G401 (cell line): ENCODE measurements at regions not wholly inside any gene's neighbourhood (a gene's known extent, or its start where the extent isn't known, plus 50 kb on each side); places are given as distances from the start of the nearest gene placed in this dataset.

Source experiments
- DNase-seq: peaks from one replicate; pipeline ENCODE4 v3.0.0-alpha.2; 2015; ENCODE audit warnings: low spot score
- in situ Hi-C: cut with HindIII; loops from 2 replicates; pipeline ENCODE4 v1.10.0; 2016; ENCODE audit warnings: low sequenced_read_pairs, mixed read lengths

DNA sequence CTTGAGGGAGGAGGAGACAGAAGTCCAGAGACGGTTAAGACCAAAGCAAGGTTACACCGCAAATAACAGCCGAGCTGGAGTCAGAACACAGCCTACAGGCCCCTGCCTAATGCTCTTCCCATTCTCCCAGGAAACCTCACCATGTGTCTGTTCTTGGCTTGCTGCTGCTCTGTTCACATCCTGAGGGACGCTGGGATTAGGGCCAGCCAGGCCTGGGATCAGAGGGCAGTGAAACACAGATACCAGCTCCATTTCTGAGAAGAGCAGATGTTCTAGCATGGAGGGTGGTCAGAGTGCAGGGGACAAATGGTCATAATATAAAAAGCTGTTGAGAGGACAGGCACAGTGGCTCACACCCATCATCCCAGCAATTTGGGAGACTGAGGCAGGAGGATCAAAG is 124.8 kb upstream of the LARP1 start:
- no peak for DNase-seq
- in situ Hi-C loops, result no loop called here

DNA sequence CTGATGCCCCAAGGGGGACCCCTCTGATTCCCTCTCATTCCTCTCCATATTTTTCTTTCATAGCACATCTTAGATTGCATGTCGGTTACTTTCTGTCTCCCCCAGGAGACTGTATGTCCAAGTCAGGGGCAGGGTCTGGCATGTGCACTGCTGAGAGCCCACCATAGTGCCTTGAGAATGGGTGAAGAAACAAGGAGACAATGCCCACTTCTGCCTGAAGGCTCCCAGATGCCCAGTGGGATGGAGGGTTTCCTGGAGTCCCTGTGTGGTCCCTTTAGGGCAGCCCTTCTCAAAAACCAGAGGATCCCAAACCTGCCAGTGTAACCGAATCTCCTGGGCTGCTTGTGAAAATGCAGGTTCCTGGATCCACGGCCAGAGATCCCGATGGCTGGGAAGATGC is 126.5 kb upstream of the LARP1 start:
- in situ Hi-C loops, result no loop called here
- DNase-seq, result no peak

DNA sequence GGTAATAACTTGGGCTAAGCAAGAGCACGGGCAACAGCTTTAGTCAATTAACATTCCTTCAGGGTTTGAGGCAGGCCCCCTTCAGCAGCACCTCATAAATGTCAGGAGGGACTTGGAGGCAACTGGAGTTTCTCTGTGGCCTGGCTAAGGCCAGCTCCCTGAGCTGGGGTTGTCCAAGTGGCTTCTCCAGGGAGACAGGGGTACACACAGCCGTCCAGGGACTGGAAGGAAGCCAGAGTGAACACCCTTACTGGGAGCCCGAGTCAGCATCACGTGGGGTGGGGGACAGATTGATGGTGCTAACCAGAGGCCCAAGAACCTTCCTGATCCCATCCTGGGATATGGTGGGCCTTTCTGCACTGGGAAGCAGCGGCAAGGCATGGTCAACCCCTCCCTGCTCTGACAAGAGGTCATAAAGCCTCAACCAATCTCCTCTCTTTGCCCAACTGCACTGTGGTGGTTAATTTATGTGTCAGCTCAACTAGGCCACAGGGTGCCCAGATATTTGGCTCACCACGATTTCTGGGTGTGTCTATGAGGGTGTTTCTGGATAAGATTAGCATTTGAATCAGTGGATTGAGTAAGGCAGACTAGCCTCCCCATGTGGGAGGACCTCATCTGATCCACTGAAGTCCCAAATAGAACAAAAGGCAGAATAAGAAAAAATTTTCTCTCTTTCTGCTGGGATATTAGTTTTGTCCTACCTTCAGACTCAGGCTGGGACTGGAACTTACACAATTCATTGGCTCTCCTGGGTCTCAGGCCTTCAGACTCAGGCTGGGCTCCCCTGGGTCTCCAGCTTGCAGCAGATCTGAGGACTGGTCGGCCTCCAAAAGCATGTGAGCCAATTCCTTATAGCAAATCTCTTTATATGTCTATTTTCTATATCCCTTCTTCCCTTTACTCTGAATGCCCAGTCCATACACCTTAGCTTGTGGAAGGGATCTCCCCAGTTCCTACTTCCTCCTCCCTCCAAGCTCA is 127.2 kb upstream of the LARP1 start:
- in situ Hi-C loops, result no loop called here
- no peak for DNase-seq

DNA sequence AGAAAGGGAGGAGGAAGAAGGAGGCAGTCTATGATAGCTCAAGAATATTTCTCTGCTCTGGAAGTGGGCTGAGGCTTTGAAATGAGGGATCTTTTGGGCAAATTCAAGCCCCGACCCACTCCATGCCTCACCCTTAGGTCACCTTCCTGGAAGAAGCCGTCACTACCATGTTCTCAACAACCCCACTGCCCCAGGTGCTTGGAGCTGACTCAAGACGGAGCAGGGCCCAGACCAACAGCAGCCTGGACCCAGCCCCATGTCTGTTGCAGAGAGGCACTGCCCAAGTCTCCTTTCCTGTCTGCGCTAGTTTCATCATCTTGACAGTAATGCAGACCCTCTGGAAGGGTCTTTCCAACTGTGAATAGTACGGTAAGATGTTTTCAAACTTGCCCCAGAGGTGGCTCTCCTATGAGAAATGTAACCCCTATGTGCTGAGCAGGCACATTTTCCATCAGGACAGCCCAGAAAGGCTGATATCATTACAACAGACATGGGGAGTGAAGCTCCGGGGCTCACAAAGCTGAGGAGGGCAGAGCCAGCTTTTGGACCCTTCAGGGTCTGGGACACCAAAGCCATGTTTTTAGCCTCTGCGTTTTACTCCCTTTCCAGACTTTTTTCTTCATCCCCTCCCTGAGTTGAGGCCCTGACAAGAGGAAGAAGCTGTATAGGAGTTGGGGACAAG is 128.2 kb upstream of the LARP1 start:
- no peak for DNase-seq
- in situ Hi-C loops, result no loop called here

DNA sequence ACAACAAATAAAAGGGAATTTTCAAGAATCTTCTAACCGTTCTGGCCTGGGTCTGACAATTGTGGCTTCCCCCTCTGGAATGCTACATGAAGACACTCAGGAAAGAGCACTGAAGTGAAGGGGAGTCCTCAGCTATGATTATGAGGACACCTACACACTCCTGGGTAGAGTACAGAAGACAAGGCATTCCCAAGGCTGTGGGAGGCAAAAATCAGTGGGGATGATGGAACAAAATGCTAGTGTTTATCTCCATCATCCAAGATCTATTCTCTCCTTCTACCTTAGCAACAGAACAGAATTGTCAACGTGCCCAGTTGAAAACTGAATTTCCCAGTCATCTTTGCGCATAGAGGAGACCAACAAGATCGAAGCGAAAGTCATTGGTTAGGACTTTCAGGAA is 130.1 kb upstream of the LARP1 start:
- no peak for DNase-seq
- in situ Hi-C loops, result no loop called here

DNA sequence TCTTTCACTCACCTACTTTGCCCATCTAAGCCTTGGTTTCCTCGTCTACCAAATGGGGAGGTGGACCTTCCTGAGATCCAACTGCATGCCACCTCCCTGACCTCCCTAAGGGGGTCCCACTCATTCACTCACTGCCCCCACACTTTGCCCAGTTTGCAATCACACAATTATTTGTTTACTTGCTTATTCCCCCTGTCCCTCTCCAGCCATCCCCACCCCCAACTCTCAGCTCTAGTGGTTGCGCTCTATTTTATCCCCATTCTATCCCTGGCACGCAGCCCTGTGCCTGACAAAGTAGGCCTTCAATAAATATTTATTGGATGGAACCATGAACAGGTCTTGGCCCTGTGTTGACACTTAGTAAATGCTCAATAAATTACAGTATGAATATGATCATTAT is 130.8 kb upstream of the LARP1 start:
- no peak for DNase-seq
- in situ Hi-C loops, result no loop called here

DNA sequence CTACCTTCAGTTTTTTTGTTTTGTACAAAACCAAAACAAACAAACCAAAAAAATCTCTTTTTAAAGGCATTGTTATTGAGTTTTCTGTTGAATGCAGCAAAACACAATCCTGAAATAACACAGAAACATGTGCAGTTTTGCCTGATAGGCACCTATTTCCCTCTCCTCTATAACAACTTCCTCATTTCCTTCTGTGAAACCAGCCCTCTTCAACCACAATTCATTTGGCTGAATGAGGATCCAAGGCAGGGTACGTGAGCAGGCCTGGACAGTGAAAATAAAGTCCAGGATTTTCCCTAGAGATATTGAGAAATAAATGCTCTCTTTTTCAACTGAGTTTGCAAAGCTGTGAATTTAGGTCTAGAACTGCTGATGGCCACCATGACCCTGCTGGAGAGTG is 134.8 kb upstream of the LARP1 start:
- no peak for DNase-seq
- in situ Hi-C loops, result no loop called here

DNA sequence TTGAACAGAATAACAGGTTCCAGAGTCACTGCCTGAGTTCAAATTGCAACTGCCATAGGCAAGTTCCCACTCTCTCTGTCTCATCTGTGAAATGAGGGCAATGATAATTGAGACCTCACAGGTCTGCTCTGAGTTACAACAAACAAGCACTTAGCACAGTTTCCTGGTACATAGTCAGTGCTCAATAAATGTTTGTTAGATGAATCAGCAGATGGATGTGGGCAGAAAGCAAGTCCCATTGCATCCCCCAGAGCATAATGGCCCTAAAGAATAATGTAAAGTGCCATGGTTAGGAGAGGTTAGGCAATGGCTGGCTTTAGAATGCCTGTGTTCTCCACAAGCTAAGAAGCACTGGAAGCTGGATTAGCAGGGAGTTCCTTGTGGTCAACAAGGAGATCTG is 136.5 kb upstream of the LARP1 start:
- no peak for DNase-seq
- in situ Hi-C loops, result no loop called here

DNA sequence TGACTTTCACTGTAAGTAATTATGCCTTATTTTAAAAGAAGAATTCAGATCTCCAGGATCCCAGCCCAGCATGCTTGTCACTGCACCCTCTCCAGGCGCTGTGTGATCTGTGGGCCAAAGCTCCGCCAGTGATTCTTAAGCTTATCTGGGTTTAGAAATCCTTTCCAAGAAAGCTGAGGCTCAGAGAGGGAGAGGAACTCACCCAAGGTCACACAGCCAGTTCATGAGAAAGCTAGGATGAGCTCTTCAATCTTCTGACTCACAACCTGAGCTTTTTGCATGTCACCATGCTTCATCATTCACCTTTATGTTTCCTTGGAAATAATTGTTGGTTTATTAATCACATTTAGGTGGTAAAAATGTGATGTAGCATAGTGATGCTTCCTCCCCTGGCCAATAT is 136.6 kb upstream of the HAND1 start:
- DNase-seq, result no peak
- in situ Hi-C loops, result no loop called here

DNA sequence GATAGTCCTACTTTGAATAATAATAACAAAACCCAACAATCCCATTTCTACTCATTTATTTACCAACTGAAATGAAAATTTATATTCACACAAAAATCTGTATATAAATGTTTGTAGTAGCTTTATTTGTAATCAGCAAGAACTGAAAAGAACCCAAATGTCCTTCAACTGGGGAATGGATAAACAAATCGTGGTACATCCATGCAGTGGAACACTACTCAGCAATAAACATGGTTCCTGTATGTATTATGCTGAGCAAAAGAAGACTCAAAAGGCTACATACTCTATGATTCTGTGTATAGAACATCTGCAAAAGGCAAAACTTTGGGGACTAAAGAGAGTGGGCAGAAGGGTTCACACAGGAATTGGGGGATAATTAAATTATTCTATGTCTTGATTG is 136.1 kb upstream of the HAND1 start:
- in situ Hi-C loops, result no loop called here
- DNase-seq, result no peak

DNA sequence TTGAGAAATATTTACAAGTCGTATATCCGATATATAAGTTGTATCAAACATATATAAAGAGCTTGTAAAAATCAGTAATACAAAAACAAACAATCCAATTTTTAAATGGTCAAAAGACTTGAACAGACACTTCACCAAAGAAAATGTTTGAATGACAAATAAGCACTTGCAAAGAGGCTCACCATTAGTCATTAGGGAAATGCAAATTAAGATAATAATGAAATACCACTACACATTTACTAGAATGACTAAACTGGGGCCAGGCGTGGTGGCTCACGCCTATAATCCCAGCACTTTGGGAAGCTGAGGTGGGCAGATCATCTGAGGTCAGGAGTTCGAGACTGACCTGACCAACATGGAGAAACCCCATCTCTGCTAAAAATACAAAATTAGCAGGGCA is 134.6 kb upstream of the HAND1 start:
- no peak for DNase-seq
- in situ Hi-C loops, result no loop called here

DNA sequence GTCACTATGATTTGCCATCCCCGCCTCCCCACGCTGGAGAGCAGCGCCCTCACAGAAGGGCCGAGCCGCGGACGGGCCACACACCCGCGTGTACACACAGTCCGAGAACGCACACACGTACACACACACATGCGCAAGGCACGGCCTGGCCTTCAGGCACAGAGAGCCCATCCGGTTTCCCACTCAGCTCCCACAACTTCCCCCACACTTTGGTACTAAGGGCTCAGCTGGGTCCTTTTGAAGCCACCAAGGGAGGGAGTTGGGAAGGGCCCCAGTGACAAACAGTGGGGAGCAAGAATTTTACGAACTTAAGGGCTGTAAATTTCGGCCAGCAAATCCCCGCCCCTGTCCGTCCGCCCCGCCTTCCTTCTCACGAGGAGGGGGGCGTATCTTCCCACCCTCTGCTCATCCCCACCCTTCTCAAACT is 133.3 kb upstream of the HAND1 start:
- in situ Hi-C loops, result no loop called here
- DNase-seq, result no peak

DNA sequence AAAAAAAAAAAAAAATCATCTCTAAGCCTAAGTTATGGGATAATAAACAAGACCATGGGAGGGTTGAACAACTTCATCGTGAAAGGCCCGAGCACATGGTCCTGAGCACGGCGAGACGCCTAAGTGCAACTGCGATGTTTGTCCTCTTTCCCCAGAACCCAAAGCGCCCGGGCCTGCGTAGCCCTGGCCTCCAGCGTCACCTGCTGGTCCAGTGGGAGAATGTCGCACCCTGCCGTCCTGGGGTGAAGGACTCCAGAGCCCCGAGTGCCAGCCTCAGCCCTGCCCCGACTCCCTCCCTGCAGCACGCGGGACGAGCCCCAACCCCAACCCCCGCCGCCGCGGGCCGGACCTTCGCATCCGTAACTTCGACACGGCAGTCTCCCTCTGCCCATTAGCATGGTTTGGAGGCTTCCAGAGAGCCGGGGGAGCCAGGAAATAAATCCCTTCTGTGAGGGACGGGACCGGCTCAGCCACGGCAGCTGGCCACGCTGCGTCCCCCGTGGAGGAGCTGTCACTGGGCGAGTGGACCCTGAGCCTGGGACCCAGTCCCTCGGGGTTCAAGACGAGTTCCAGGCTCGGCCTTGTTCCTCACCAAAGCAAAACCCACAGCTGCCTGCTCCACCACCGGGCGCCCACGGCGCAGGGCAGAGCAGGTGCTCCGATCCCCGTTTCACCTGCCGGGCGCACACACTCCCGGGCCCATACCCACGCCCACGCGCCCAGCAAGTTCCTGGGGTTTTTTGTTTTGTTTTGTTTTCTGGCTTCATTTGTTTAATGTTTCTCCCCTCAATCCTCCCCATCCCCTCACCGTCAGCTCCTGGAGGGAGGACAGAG is 132.5 kb upstream of the HAND1 start:
- peak; percentile 40 for DNase-seq
- in situ Hi-C loops, result no loop called here

DNA sequence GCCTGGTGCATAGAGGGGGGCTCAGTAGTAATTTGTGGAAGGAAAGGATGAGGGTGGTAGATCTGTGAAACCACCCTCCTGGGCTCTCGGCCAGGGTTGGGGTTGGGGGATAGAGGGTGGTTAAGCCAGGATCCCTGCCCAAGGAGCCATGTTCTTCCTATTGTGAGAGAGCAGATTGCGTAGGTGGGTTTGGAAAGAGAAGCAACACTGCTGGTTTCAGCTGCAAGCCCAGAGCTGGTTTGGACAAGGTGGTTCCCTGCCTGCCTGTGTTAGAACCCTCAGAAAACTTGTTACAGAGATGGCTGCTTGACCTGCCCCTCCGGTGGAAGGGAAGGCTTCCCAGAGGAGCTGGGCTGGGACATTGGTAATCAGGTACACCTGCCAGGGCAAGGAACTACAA is 131.2 kb upstream of the HAND1 start:
- in situ Hi-C loops, result no loop called here
- no peak for DNase-seq

DNA sequence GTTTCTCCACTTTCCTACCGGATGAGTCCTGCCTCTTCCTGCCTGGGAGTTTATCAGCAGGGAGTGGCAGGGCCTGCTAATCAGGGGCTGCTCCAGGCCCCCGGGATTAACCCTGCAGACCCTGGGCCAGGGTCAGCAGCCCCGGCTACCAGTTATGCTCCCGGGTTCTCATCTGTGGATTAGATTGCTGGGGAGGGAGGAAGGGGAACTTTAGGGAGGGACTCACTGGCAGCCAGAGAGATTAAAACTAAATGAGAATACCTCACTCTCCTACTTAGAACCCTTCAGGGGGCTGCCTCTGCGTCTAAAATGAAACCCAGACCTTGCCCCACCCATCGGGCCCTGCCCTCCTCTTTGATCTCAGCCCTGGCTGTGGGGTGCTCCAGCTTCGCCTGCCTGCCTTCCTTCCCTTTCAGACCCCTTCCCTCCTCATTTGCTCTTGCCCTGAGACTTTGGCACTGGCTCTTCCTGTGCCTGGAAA is 130.5 kb upstream of the HAND1 start:
- DNase-seq, result no peak
- in situ Hi-C loops, result no loop called here

DNA sequence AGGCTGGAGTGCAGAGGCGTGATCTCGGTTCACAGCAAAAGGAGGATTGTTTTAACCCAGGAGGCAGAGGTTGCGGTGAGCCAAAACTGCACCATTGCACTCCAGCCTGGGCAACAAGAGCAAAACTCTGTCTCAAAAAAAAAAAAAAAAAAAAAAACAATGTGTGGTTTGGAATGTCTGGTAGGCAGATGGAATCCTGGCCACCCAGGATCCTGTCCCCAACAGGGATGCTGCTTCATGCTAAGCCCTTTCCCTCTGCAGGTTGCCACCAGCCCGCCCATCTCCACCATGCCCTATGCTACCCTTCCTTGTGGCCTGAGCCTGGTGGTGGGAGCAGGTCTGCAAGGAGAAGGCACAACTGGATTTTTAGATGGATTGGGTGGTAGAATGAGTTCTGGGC is 129.7 kb upstream of the HAND1 start:
- DNase-seq, result no peak
- in situ Hi-C loops, result no loop called here

DNA sequence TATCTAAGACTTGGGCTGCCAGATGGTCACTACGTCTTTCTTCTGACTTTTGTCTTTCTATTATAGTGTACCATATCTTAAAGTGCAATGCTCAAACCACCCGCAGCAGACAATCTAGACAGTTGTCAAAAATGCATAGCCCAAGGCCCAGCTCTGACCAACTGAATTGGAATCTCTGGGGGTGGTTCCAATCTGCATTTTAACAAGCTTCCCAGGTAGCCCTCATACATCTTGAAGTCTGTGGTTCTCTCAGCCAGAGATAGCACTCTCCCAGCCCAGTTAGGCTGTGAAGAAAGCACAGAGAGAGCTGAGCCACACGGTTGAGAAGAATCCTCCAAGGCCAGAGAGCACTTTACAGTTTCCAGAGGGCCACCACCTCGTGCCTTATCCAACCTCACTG is 128.2 kb upstream of the HAND1 start:
- in situ Hi-C loops, result no loop called here
- DNase-seq, result no peak

DNA sequence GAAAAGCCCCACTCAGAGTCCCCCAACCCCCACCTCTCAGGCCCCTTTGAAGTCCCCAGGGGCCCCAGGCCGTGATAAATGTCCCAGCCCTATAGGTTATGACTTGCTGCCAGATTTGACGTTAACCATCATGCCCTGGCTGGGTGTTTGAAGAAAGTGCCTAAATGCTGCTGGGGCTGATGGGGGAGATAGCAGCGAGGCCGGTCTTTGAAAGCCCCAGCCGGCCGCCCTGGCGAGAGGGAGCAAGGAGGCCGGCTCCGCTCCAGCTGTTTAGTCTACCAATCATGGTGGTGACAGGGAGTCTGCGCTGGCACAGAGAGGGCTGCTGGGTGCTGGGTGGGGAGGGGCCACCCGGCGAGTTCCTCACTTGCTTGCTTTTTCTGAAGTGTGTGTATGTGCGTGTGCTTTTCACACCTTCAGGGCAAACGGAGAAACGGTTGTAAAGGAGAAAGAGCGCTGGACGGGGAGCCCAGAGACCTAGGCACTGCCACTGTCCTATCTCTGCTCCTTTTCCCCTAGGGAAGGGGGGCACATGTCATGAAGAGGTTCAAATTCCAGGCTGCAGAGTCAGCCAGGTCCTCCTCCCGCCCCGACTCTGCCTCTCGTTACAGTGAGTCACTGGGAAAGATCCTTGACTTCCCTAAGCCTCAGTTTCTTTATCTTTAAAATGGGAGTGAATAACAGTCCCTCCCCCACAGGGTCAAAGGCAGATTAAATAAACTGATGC is 126.1 kb upstream of the HAND1 start:
- no peak for DNase-seq
- in situ Hi-C loops, result no loop called here

DNA sequence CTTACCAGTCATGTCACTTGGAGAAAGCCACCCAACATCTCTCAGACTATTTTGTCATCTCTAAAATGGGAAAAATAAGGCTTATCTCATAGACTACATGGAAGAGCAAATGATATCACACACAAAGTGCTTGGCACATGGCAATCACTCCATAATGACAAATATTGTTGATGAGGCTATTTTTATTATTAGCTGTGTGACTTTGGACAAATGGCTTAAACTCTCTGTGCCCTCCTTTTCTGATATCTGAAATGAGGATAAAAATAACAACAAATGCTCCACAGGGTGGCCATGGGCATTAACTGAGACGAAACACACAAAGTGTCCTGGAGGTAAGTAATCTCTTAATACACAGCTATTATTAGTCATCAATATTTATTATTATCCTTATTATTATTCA is 125.5 kb upstream of the HAND1 start:
- in situ Hi-C loops, result no loop called here
- no peak for DNase-seq
